GM12878 (cell line): ENCODE measurements at regions not wholly inside any gene's neighbourhood (a gene's known extent, or its start where the extent isn't known, plus 50 kb on each side); places are given as distances from the start of the nearest gene placed in this dataset.

Source experiments
- ATAC-seq: fragments of 200-7000 bp; cut with Tn5 transposase; 3 replicates; pipeline ENCODE4 v1.9.1; 2020; ENCODE audit warnings: mild to moderate bottlenecking, moderate library complexity
- BruUV-seq: library from RNA; stranded (reverse); fragments of 400-500 nt; replicated peaks from 2 replicates; lab custom pipeline; 2021; lab: Mats Ljungman, UMichigan
- CTCF ChIA-PET: fragments of 300-600 bp; sonication (Branson Sonifier 250); formaldehyde crosslinking; extraction: SDS; loops from one replicate; lab custom pipeline; 2021; ENCODE audit warnings: inconsistent platforms; lab: Yijun Ruan, JAX
- POLR2A ChIA-PET: fragments of 350-600 bp; formaldehyde crosslinking; extraction: SDS; loops from one replicate; lab custom pipeline; 2021; ENCODE audit warnings: inconsistent platforms; lab: Charles Lee
- RAD21 ChIA-PET: fragments of 300-600 bp; sonication (Branson Sonifier 250); formaldehyde crosslinking; loops from one replicate; lab custom pipeline; 2023; ENCODE audit warnings: antibody characterized with exemption; ENCODE audit not compliant: unreplicated experiment; lab: Charles Lee
- SMC1A ChIA-PET: fragments of 300-600 bp; sonication (Branson Sonifier 250); formaldehyde crosslinking; loops from one replicate; lab custom pipeline; 2023; ENCODE audit not compliant: unreplicated experiment, uncharacterized antibody; lab: Charles Lee
- DNase-seq: peaks from one replicate; pipeline ENCODE4 v3.0.0-alpha.2; 2011; ENCODE audit warnings: low read depth, low spot score
- FAIRE-seq: peaks from 3 replicates; lab custom pipeline; 2011; peaks lifted over from hg19 to GRCh38; lab: Jason Lieb, UNC
- H2AFZ ChIP-seq: 2 replicates; pipeline ENCODE4 v1.6.0; 2011; ENCODE audit warnings: low read depth, low read length, control low read depth; ENCODE audit not compliant: control insufficient read depth
- H3K27ac ChIP-seq: 2 replicates; pipeline ENCODE4 v1.5.1; 2011; ENCODE audit warnings: control low read depth; ENCODE audit not compliant: control insufficient read depth, insufficient read depth
- H3K27me3 ChIP-seq, 2 experiments: replicated peaks in 1 of 2; 2 replicates each; pipeline versions ENCODE4 v1.6.0 to v1.6.1; 2011; ENCODE audit warnings: low read length in 1 of 2; ENCODE audit not compliant: control insufficient read depth in 2 of 2, insufficient read depth in 2 of 2
- H3K36me3 ChIP-seq, 2 experiments: 2 replicates each; pipeline ENCODE4 v1.5.1; 2011; ENCODE audit warnings: low read length in 1 of 2; ENCODE audit not compliant: control insufficient read depth in 2 of 2, insufficient read depth in 2 of 2
- H3K4me1 ChIP-seq: 2 replicates; pipeline ENCODE4 v1.6.1; 2011; ENCODE audit warnings: mild to moderate bottlenecking, low read length, moderate library complexity, mixed read lengths; ENCODE audit not compliant: control insufficient read depth, insufficient read depth
- H3K4me2 ChIP-seq: 2 replicates; pipeline ENCODE4 v1.6.0; 2011; ENCODE audit warnings: control low read depth; ENCODE audit not compliant: control insufficient read depth, insufficient read depth
- H3K4me3 ChIP-seq: fragments of 200-600 bp; sonication (generic); 2 replicates; pipeline ENCODE4 v1.5.1; 2016
- H3K79me2 ChIP-seq: 2 replicates; pipeline ENCODE4 v1.6.0; 2011; ENCODE audit warnings: low read length; ENCODE audit not compliant: control insufficient read depth, insufficient read depth
- H3K9ac ChIP-seq: 2 replicates; pipeline ENCODE4 v1.8.0; 2011; ENCODE audit warnings: low read length, control low read depth, mixed read lengths; ENCODE audit not compliant: control insufficient read depth, insufficient read depth
- H3K9me3 ChIP-seq: replicated peaks from 3 replicates; pipeline ENCODE4 v1.5.1; 2011; ENCODE audit warnings: mild to moderate bottlenecking, low read length; ENCODE audit not compliant: control insufficient read depth, insufficient read depth
- H4K20me1 ChIP-seq: 2 replicates; pipeline ENCODE4 v1.6.0; 2011; ENCODE audit not compliant: control insufficient read depth, insufficient read depth
- CBX3 ChIP-seq: fragments of 200-600 bp; sonication (generic); IDR thresholded peaks from 2 replicates; pipeline ENCODE4 v1.6.1; 2016; ENCODE audit warnings: low read depth, borderline replicate concordance
- CHD1 ChIP-seq: IDR thresholded peaks from 2 replicates; pipeline ENCODE4 v1.6.1; 2012; ENCODE audit warnings: low read depth, low read length, improper control_type of control experiment
- E2F4 ChIP-seq: IDR thresholded peaks from 2 replicates; pipeline ENCODE4 v1.6.1; 2012; ENCODE audit warnings: low read depth, low read length, improper control_type of control experiment
- EGR1 ChIP-seq, 2 experiments: IDR thresholded peaks; 1 replicate in 1 of 2; 2 replicates in 1 of 2; pipeline ENCODE4 v1.6.1; 2011 to 2012; ENCODE audit warnings: low read depth in 2 of 2, low read length in 2 of 2, borderline replicate concordance in 1 of 2, mild to moderate bottlenecking in 1 of 2, moderate library complexity in 1 of 2
- HCFC1 ChIP-seq: fragments of 150-350 bp; IDR thresholded peaks from 2 replicates; pipeline ENCODE4 v1.6.1; 2014; ENCODE audit warnings: low read length
- JUND ChIP-seq: IDR thresholded peaks from 2 replicates; pipeline ENCODE4 v1.6.1; 2012; ENCODE audit warnings: low read depth, mild to moderate bottlenecking, low read length, improper control_type of control experiment, moderate library complexity
- KLF5 ChIP-seq: fragments of 450-650 bp; IDR thresholded peaks from 2 replicates; pipeline ENCODE4 v1.6.1; 2014; ENCODE audit warnings: mild to moderate bottlenecking; ENCODE audit not compliant: partially characterized antibody
- MAX ChIP-seq: IDR thresholded peaks from 2 replicates; pipeline ENCODE4 v1.6.1; 2012; ENCODE audit warnings: low read depth, low read length, improper control_type of control experiment
- PAX5 ChIP-seq: IDR thresholded peaks from 2 replicates; pipeline ENCODE4 v1.6.1; 2011; ENCODE audit warnings: low read depth, low read length, borderline replicate concordance
- PAX8 ChIP-seq: fragments of 450-650 bp; IDR thresholded peaks from 2 replicates; pipeline ENCODE4 v1.6.1; 2017; ENCODE audit warnings: mild to moderate bottlenecking, moderate library complexity
- POLR2A ChIP-seq: IDR thresholded peaks from 2 replicates; pipeline ENCODE4 v1.6.1; 2011; ENCODE audit warnings: low read depth, mild to moderate bottlenecking, low read length
- RB1 ChIP-seq: fragments of 450-650 bp; formaldehyde crosslinking; IDR thresholded peaks from 2 replicates; pipeline ENCODE4 v1.6.1; 2017; ENCODE audit warnings: mild to moderate bottlenecking, borderline replicate concordance
- SREBF2 ChIP-seq: IDR thresholded peaks from 2 replicates; pipeline ENCODE4 v1.6.1; 2012; ENCODE audit warnings: mild to moderate bottlenecking, low read length
- TCF3 ChIP-seq: IDR thresholded peaks from 2 replicates; pipeline ENCODE4 v1.6.1; 2012; ENCODE audit warnings: low read depth, mild to moderate bottlenecking, low read length, borderline replicate concordance; ENCODE audit not compliant: insufficient read depth
- ZBTB33 ChIP-seq: fragments of 450-650 bp; IDR thresholded peaks from 2 replicates; pipeline ENCODE4 v1.6.1; 2017; ENCODE audit warnings: mild to moderate bottlenecking
- ZNF207 ChIP-seq: fragments of 450-650 bp; IDR thresholded peaks from 2 replicates; pipeline ENCODE4 v1.6.1; 2014; ENCODE audit warnings: antibody characterized with exemption, mild to moderate bottlenecking, borderline replicate concordance
- ZNF274 ChIP-seq: IDR thresholded peaks from one replicate; pipeline ENCODE4 v1.8.0; 2011; ENCODE audit not compliant: insufficient read length, insufficient read depth
- ZZZ3 ChIP-seq: IDR thresholded peaks from 2 replicates; pipeline ENCODE4 v1.6.1; 2011; ENCODE audit warnings: low read depth; ENCODE audit not compliant: control insufficient read depth, insufficient read length
- WGBS: methylation state at CpG from one replicate; pipeline ENCODE4 v1.1.6; 2016; ENCODE audit warnings: low lambda C conversion rate; ENCODE audit not compliant: insufficient replicate concordance, insufficient coverage; ENCODE audit errors: missing lambda C conversion rate; 5-methylcytosine and 5-hydroxymethylcytosine counted together
- in situ Hi-C: fragments of 300-500 bp; cut with MboI; formaldehyde crosslinking; loops from 9 replicates; pipeline ENCODE4 v1.14.3; 2018; ENCODE audit warnings: mixed read lengths
- intact Hi-C: fragments of 100-400 bp; cut with micrococcal nuclease; formaldehyde crosslinking; loops from one replicate; pipeline ENCODE4 v1.14.2; 2022; ENCODE audit not compliant: unreplicated experiment

- ChIA-PET CTCF (no interaction called here), RAD21 (no interaction called here), SMC1A (no interaction called here), POLR2A (no interaction called here)
- Histone ChIP-seq H3K4me2 (no peak overlapping the region), H3K9ac (no peak overlapping the region), H3K36me3 (no peaks in the 10 kb centered on the region; a peak in 1 of 4 replicates), H3K4me1 (no peaks in the 10 kb centered on the region), H2AFZ (no peak overlapping the region), H3K79me2 (no peaks in the 10 kb centered on the region), H3K4me3 (no peak overlapping the region), H3K27ac (no peak overlapping the region), H3K27me3 (peaks cover 0 to 3% of the 10 kb centered on the region in 2 experiments; a peak in 1 of 4 replicates), H4K20me1 (no peaks in the 10 kb centered on the region), H3K9me3 (no peaks in the 10 kb centered on the region)
- intact Hi-C loops (no loop called here), in situ Hi-C loops (no loop called here)
- FAIRE-seq = no peak
- no peak for ATAC-seq
- BruUV-seq = no TSS peak
- DNase-seq = no peak
- TF ChIP-seq JUND = no peak
- no peak for TF ChIP-seq KLF5
- TF ChIP-seq EGR1 (IDR thresholded peaks at IDR 0.05; ENCODE audit: borderline replicate concordance in 1 of 2, low read depth in 2 of 2, low read length in 2 of 2) = no peak
- TF ChIP-seq ZNF274 = no peak
- TF ChIP-seq TCF3 = no peak
- TF ChIP-seq PAX8 = no peak
- 46% methylated on average over 11 of the region's 11 CpGs for WGBS
Observed at GRCh38 chr5:171589461-171589860, 170.0 kb downstream of the FGF18 start.

GRCh38 chr5:171592076-171592475, 172.6 kb downstream of the FGF18 start:
- intact Hi-C loops = no loop called here
- peaks cover 0 to 2% of the 10 kb centered on the region in 2 experiments; a peak in 1 of 4 replicates for H3K27me3 ChIP-seq
- RAD21 ChIA-PET = interaction anchor here (0.6 kb wide), 1 partner anchor 31 kb away, joined by 3 read pairs; no protein-coding TSS in a partner anchor
- SMC1A ChIA-PET = no interaction called here
- ATAC-seq (no peak), FAIRE-seq (no peak), DNase-seq (no peak)
- H2AFZ ChIP-seq = no peak overlapping the region
- in situ Hi-C loops = no loop called here
- no TSS peak for BruUV-seq
- no peaks in the 10 kb centered on the region for H3K4me1 ChIP-seq
- H3K4me3 ChIP-seq = no peak overlapping the region
- no peaks in the 10 kb centered on the region for H4K20me1 ChIP-seq
- H3K79me2 ChIP-seq = no peaks in the 10 kb centered on the region
- CTCF ChIA-PET = no interaction called here
- 63% methylated on average over 5 of the region's 5 CpGs for WGBS
- no peak overlapping the region for H3K4me2 ChIP-seq
- no peaks in the 10 kb centered on the region for H3K9me3 ChIP-seq
- H3K9ac ChIP-seq = no peak overlapping the region
- no peak overlapping the region for H3K27ac ChIP-seq
- POLR2A ChIA-PET = no interaction called here
- H3K36me3 ChIP-seq = no peaks in the 10 kb centered on the region; a peak in 1 of 4 replicates
- TF ChIP-seq CBX3 (no peak), E2F4 (no peak), POLR2A (no peak), PAX5 (no peak), ZNF207 (no peak), HCFC1 (no peak), RB1 (no peak), CHD1 (no peak), SREBF2 (no peak), ZZZ3 (no peak), MAX (no peak), ZBTB33 (no peak)
